HFFc6 (cell line): ENCODE measurements at regions not wholly inside any gene's neighbourhood (a gene's known extent, or its start where the extent isn't known, plus 50 kb on each side); places are given as distances from the start of the nearest gene placed in this dataset.

ENCODE experiments used
- DNase-seq: peaks from one replicate; pipeline ENCODE4 v3.0.0-alpha.2; 2018
- H3K27ac Mint-ChIP-seq: 2 replicates; pipeline ENCODE4 v1.8.0; 2020; ENCODE audit warnings: mild to moderate bottlenecking, mixed read lengths
- H3K27me3 Mint-ChIP-seq: 2 replicates; pipeline ENCODE4 v1.8.0; 2021; ENCODE audit warnings: mild to moderate bottlenecking, moderate library complexity, mixed read lengths; ENCODE audit not compliant: insufficient read depth
- H3K36me3 Mint-ChIP-seq: 2 replicates; pipeline ENCODE4 v1.8.0; 2021; ENCODE audit warnings: low read depth, mixed read lengths
- H3K4me1 Mint-ChIP-seq: 2 replicates; pipeline ENCODE4 v1.8.0; 2020; ENCODE audit warnings: low read depth, mixed read lengths
- H3K4me3 Mint-ChIP-seq: 2 replicates; pipeline ENCODE4 v1.8.0; 2020; ENCODE audit warnings: mild to moderate bottlenecking, moderate library complexity, mixed read lengths
- H3K9me3 Mint-ChIP-seq: 2 replicates; pipeline ENCODE4 v1.8.0; 2020; ENCODE audit warnings: mild to moderate bottlenecking, mixed read lengths
- TF ChIP-seq, protein P1 (sequence below): fragments of 200-600 bp; sonication (generic); IDR thresholded peaks from 2 replicates; pipeline ENCODE4 v1.5.0; 2021; ENCODE audit warnings: antibody characterized with exemption, mild to moderate bottlenecking

- no peaks in the 10 kb centered on the region for H3K36me3 Mint-ChIP-seq
- H3K4me3 Mint-ChIP-seq: no peak overlapping the region
- H3K9me3 Mint-ChIP-seq: peaks cover 6% of the 10 kb centered on the region
- H3K4me1 Mint-ChIP-seq: no peaks in the 10 kb centered on the region
- no peak overlapping the region for H3K27ac Mint-ChIP-seq
- no peaks in the 10 kb centered on the region for H3K27me3 Mint-ChIP-seq
- no peak for DNase-seq
- TF ChIP-seq, protein P1, sequence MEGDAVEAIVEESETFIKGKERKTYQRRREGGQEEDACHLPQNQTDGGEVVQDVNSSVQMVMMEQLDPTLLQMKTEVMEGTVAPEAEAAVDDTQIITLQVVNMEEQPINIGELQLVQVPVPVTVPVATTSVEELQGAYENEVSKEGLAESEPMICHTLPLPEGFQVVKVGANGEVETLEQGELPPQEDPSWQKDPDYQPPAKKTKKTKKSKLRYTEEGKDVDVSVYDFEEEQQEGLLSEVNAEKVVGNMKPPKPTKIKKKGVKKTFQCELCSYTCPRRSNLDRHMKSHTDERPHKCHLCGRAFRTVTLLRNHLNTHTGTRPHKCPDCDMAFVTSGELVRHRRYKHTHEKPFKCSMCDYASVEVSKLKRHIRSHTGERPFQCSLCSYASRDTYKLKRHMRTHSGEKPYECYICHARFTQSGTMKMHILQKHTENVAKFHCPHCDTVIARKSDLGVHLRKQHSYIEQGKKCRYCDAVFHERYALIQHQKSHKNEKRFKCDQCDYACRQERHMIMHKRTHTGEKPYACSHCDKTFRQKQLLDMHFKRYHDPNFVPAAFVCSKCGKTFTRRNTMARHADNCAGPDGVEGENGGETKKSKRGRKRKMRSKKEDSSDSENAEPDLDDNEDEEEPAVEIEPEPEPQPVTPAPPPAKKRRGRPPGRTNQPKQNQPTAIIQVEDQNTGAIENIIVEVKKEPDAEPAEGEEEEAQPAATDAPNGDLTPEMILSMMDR: no peak
These were observed 1293.7 kb upstream of the C9orf72 start for GRCh38 chr9:28866951-28867350.

GRCh38 chr9:28868228-28868990 lies 1295.1 kb upstream of the C9orf72 start:
- H3K4me1 Mint-ChIP-seq: no peaks in the 10 kb centered on the region
- TF ChIP-seq, protein P1: no peak
- no peak for DNase-seq
- H3K4me3 Mint-ChIP-seq: no peak overlapping the region
- H3K9me3 Mint-ChIP-seq: peaks cover 6% of the 10 kb centered on the region
- no peaks in the 10 kb centered on the region for H3K36me3 Mint-ChIP-seq
- no peaks in the 10 kb centered on the region for H3K27me3 Mint-ChIP-seq
- no peak overlapping the region for H3K27ac Mint-ChIP-seq

DNA sequence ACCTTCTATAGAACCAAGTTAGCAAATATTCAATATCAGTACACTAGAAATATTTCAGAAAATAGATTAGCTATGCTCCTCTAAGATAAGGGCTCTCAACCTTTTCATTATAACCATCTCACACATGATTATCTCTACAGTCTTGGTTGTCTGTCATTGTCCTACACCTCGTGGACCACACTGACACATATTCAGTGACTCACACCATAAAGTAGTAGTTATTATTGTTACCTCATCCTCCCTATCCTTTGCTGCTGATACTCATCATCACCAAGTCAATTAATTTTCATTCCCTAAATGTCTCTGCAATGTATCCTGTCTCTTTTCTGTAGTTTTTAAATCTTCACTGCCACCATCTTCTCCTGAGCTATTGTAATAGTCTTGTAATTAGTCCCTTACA lies 1309.2 kb upstream of the C9orf72 start:
- no peak for DNase-seq
- Mint-ChIP-seq H3K27ac (no peak overlapping the region), H3K4me1 (no peaks in the 10 kb centered on the region), H3K9me3 (no peaks in the 10 kb centered on the region), H3K27me3 (peaks cover 1% of the 10 kb centered on the region; the same call in 1 of the 2 replicates), H3K4me3 (no peak overlapping the region), H3K36me3 (no peaks in the 10 kb centered on the region)
- TF ChIP-seq, protein P1: no peak

DNA sequence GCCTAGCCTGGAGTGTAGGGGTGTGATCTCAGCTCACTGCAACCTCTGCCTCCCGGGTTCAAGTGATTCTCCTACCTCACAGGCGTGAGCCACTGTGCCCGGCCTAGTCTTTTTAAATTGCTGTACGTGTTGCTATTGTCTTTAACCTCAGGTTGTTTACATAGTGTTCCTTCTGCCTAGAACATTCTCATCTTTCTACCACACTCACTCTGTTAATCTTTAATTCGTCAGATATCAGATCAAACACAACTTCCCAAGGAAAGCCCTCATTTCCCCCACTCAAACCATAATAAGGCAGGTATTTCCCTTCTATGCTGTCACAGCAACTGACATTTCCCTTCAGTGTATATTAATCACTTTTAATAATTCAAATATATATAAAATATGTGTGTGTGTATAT lies 1310.0 kb upstream of the C9orf72 start:
- H3K27ac Mint-ChIP-seq: no peak overlapping the region
- no peak for DNase-seq
- H3K36me3 Mint-ChIP-seq: no peaks in the 10 kb centered on the region
- TF ChIP-seq, protein P1: no peak
- no peak overlapping the region for H3K4me3 Mint-ChIP-seq
- H3K27me3 Mint-ChIP-seq: peaks cover 1% of the 10 kb centered on the region; the same call in 1 of the 2 replicates
- no peaks in the 10 kb centered on the region for H3K4me1 Mint-ChIP-seq
- no peaks in the 10 kb centered on the region for H3K9me3 Mint-ChIP-seq

GRCh38 chr9:28887188-28887884 lies 1314.1 kb upstream of the C9orf72 start:
- TF ChIP-seq, protein P1: no peak
- Mint-ChIP-seq H3K9me3 (peaks cover 6% of the 10 kb centered on the region; the same call in 1 of the 2 replicates), H3K4me1 (no peaks in the 10 kb centered on the region), H3K36me3 (no peaks in the 10 kb centered on the region), H3K27me3 (no peaks in the 10 kb centered on the region), H3K4me3 (no peak overlapping the region), H3K27ac (no peak overlapping the region)
- no peak for DNase-seq
